T-cell (primary cell): ENCODE measurements at regions not wholly inside any gene's neighbourhood (a gene's known extent, or its start where the extent isn't known, plus 50 kb on each side); places are given as distances from the start of the nearest gene placed in this dataset.

Experiments
- ATAC-seq, 4 experiments: fragments of 200-7000 bp in 3 of 4; fragments of 150-1000 bp in 1 of 4; cut with Tn5 transposase; replicated peaks in 1 of 4; 1 replicate in 3 of 4; 2 replicates in 1 of 4; pipeline ENCODE4 v1.10.0; 2021; ENCODE audit warnings: moderate library complexity in 3 of 4, mild to moderate bottlenecking in 2 of 4, moderate number of reproducible peaks in 1 of 4
- CTCF ChIA-PET, 2 donors: fragments of 300-600 bp; sonication (Branson Sonifier 250); formaldehyde crosslinking; loops; one replicate each; lab custom pipeline; 2022; ENCODE audit warnings: antibody characterized with exemption in 2 of 2; lab: Charles Lee
- POLR2A ChIA-PET, 2 donors: fragments of 300-600 bp; sonication (Branson Sonifier 250); formaldehyde crosslinking; loops; one replicate each; lab custom pipeline; 2022; ENCODE audit warnings: antibody characterized with exemption in 2 of 2; lab: Charles Lee
- DNase-seq, 35 experiments: peaks; one replicate each; pipeline versions ENCODE4 v3.0.0 to v3.0.0-alpha.2; 2013 to 2023
- H3K27ac ChIP-seq: one replicate; pipeline ENCODE4 v1.5.1; 2013; ENCODE audit warnings: low read length
- H3K27me3 ChIP-seq, 2 experiments: replicated peaks in 1 of 2; 1 replicate in 1 of 2; 2 replicates in 1 of 2; pipeline versions ENCODE4 v1.6.1 to v1.7.0; 2013; ENCODE audit warnings: low read length in 1 of 2, mixed read lengths in 1 of 2; ENCODE audit not compliant: control insufficient read depth in 2 of 2, insufficient read depth in 2 of 2; ENCODE audit errors: extremely low read depth in 1 of 2
- H3K36me3 ChIP-seq, 2 donors: 1 replicate in 1 of 2; 2 replicates in 1 of 2; pipeline versions ENCODE4 v1.6.1 to v1.7.0; 2013; ENCODE audit warnings: low read length in 1 of 2; ENCODE audit not compliant: control insufficient read depth in 2 of 2, insufficient read depth in 1 of 2; ENCODE audit errors: extremely low read depth in 1 of 2
- H3K4me1 ChIP-seq, 2 experiments: 1 replicate in 1 of 2; 2 replicates in 1 of 2; pipeline versions ENCODE4 v1.6.1 to v1.7.0; 2013; ENCODE audit warnings: low read length in 2 of 2, mixed read lengths in 1 of 2; ENCODE audit not compliant: insufficient read depth in 2 of 2, control insufficient read depth in 1 of 2; ENCODE audit errors: extremely low read depth in 1 of 2
- H3K4me3 ChIP-seq, 2 donors: 1 replicate in 1 of 2; 2 replicates in 1 of 2; pipeline versions ENCODE4 v1.5.1 to v1.7.0; 2013; ENCODE audit warnings: mild to moderate bottlenecking in 2 of 2, low read length in 1 of 2, moderate library complexity in 1 of 2; ENCODE audit not compliant: control insufficient read depth in 1 of 2; ENCODE audit errors: extremely low read depth in 1 of 2
- H3K9me3 ChIP-seq: 2 replicates; pipeline ENCODE4 v1.7.0; 2013
- H3K27ac Mint-ChIP-seq, 2 donors: one replicate each; pipeline ENCODE4 v1.8.0; 2020 to 2021; ENCODE audit warnings: mild to moderate bottlenecking in 2 of 2, mixed read lengths in 2 of 2
- H3K27me3 Mint-ChIP-seq, 2 donors: one replicate each; pipeline ENCODE4 v1.8.0; 2021 to 2022; ENCODE audit warnings: mixed read lengths in 2 of 2
- H3K36me3 Mint-ChIP-seq: one replicate; pipeline ENCODE4 v1.8.0; 2021; ENCODE audit warnings: mixed read lengths
- H3K4me1 Mint-ChIP-seq, 3 donors: one replicate each; pipeline ENCODE4 v1.8.0; 2020 to 2022; ENCODE audit warnings: mixed read lengths in 3 of 3, mild to moderate bottlenecking in 1 of 3
- H3K4me3 Mint-ChIP-seq, 3 donors: one replicate each; pipeline ENCODE4 v1.8.0; 2020 to 2022; ENCODE audit warnings: mild to moderate bottlenecking in 3 of 3, mixed read lengths in 3 of 3, moderate library complexity in 3 of 3
- H3K9me3 Mint-ChIP-seq, 3 donors: one replicate each; pipeline ENCODE4 v1.8.0; 2020 to 2022; ENCODE audit warnings: mixed read lengths in 3 of 3
- WGBS: methylation state at CpG from one replicate; pipeline ENCODE4 v1.1.5; 2013; ENCODE audit warnings: missing lambda C conversion rate; ENCODE audit not compliant: insufficient coverage; 5-methylcytosine and 5-hydroxymethylcytosine counted together

DNA sequence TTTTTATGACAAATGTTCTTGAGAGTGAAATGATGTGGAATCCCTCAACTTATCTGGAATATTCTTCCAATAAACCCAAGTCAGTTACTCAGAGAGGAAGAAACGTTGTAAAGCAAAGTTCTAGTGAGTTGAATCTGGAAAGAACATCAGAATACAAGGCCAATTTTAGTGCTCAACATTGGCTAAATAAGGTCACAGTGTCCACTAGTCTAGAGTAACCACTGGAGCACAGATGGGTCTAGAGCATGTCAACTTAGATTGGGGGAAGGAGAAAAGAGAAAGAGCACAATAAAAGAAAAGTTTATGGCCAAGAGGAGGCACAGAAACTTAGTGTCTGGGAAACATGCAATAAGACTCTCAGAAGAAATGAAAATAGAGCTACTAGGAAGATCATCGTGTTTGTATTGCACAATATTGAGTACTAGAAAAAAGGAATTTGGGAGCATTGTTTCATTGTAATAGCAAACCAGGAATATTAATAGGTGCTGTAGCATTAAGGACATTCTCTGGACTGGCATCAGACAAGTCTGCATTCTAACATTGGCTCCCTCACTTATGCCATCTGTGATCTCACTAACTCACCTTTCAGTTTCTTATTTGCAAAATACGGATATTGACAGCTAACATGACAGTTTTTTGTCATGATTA is 1318.5 kb downstream of the PCDH9 start:
- Mint-ChIP-seq H3K27ac (no peak overlapping the region), H3K4me1 (no peaks in the 10 kb centered on the region), H3K4me3 (no peak overlapping the region), H3K36me3 (no peaks in the 10 kb centered on the region), H3K9me3 (peaks cover 8 to 12% (median 11%) of the 10 kb centered on the region in 3 donors), H3K27me3 (no peaks in the 10 kb centered on the region)
- ChIA-PET POLR2A (no interaction called here), CTCF (no interaction called here)
- H3K27ac ChIP-seq, result no peak overlapping the region
- H3K36me3 ChIP-seq, result no peaks in the 10 kb centered on the region
- DNase-seq (no peak), ATAC-seq (no peak)
- no peak overlapping the region for H3K4me3 ChIP-seq
- H3K9me3 ChIP-seq, result no peaks in the 10 kb centered on the region
- no peaks in the 10 kb centered on the region for H3K27me3 ChIP-seq
- H3K4me1 ChIP-seq, result no peaks in the 10 kb centered on the region
- 67% methylated on average over 1 of the region's 3 CpGs for WGBS

DNA sequence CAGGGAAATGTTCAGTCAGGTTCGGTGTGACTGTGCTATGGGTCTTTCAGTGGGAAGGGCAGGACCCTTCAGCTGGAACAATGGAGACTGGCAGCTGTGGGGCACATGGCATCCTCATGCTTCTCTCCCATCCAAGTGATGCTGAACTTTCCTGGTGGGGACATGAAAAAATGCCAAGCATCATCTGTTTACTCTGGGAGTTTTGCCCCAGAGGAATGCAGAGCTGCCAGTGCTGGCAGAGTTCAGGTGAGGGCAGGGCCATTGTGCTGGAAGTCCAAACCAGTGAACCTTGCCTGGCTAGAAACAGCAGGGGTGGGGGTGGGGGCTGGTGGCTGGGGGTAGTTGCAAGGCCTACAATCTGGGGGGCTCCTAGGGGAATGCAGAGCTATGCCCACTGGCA is 1320.6 kb downstream of the PCDH9 start:
- no peak overlapping the region for H3K27ac ChIP-seq
- no peak overlapping the region for H3K4me3 Mint-ChIP-seq
- H3K4me1 Mint-ChIP-seq, result no peaks in the 10 kb centered on the region
- no peak overlapping the region for H3K4me3 ChIP-seq
- no peaks in the 10 kb centered on the region for H3K27me3 Mint-ChIP-seq
- ChIA-PET CTCF (no interaction called here), POLR2A (no interaction called here)
- H3K9me3 Mint-ChIP-seq, result peaks cover 8 to 20% (median 19%) of the 10 kb centered on the region in 3 donors
- 86% methylated on average over 1 of the region's 1 CpG for WGBS
- H3K27me3 ChIP-seq, result no peaks in the 10 kb centered on the region
- no peak for ATAC-seq
- H3K36me3 Mint-ChIP-seq, result no peaks in the 10 kb centered on the region
- H3K36me3 ChIP-seq, result no peaks in the 10 kb centered on the region
- H3K4me1 ChIP-seq, result no peaks in the 10 kb centered on the region
- no peak overlapping the region for H3K27ac Mint-ChIP-seq
- H3K9me3 ChIP-seq, result no peaks in the 10 kb centered on the region
- no peak for DNase-seq

- H3K27me3 Mint-ChIP-seq, result no peaks in the 10 kb centered on the region
These were observed 1322.2 kb downstream of the PCDH9 start for GRCh38 chr13:65907666-65908525.

DNA sequence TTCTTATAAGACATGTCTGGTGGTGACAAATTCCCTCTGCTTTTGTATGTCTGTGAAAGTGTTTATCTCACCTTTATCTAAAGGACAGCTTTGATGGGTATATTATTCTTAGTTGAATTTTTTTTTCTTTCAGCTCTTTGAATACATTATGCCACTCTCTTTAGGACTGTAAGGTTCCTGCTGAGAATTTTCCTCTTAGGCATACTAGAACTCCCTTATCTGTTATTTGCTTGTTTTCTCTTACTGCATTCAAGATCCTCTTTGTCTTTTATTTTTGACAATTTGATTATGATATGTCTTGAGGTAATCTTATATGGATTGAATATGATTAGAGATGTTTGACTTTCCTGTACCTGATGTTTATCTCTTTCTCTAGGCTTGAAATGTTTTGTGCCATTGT is 1328.4 kb downstream of the PCDH9 start:
- no peak overlapping the region for H3K27ac ChIP-seq
- H3K9me3 Mint-ChIP-seq, result peaks cover 18 to 36% (median 27%) of the 10 kb centered on the region in 3 donors
- no peak overlapping the region for H3K4me3 ChIP-seq
- ATAC-seq, result no peak
- H3K36me3 Mint-ChIP-seq, result no peaks in the 10 kb centered on the region
- no peak overlapping the region for H3K4me3 Mint-ChIP-seq
- DNase-seq, result no peak
- no peak overlapping the region for H3K27ac Mint-ChIP-seq
- ChIA-PET POLR2A (no interaction called here), CTCF (no interaction called here)
- H3K27me3 ChIP-seq, result no peaks in the 10 kb centered on the region
- H3K36me3 ChIP-seq, result no peaks in the 10 kb centered on the region
- no peaks in the 10 kb centered on the region for H3K4me1 ChIP-seq
- H3K4me1 Mint-ChIP-seq, result no peaks in the 10 kb centered on the region
- no peaks in the 10 kb centered on the region for H3K27me3 Mint-ChIP-seq
- no peaks in the 10 kb centered on the region for H3K9me3 ChIP-seq

More at GRCh38 chr13:65907666-65908525, 1322.2 kb downstream of the PCDH9 start:
- H3K36me3 Mint-ChIP-seq, result no peaks in the 10 kb centered on the region
- H3K9me3 Mint-ChIP-seq, result peaks cover 8 to 20% (median 19%) of the 10 kb centered on the region in 3 donors
- no peak overlapping the region for H3K27ac ChIP-seq
- no peak overlapping the region for H3K4me3 Mint-ChIP-seq
- no peaks in the 10 kb centered on the region for H3K27me3 ChIP-seq
- ChIA-PET CTCF (no interaction called here), POLR2A (no interaction called here)
- H3K9me3 ChIP-seq, result no peaks in the 10 kb centered on the region
- H3K4me3 ChIP-seq, result no peak overlapping the region
- no peaks in the 10 kb centered on the region for H3K4me1 Mint-ChIP-seq
- no peaks in the 10 kb centered on the region for H3K36me3 ChIP-seq
- no peak for DNase-seq
- WGBS, result no CpG with 5 or more reads among the region's 7 CpGs
- ATAC-seq, result no peak
- H3K27ac Mint-ChIP-seq, result no peak overlapping the region
- H3K4me1 ChIP-seq, result no peaks in the 10 kb centered on the region

GRCh38 chr13:65894049-65894448 is 1336.1 kb downstream of the PCDH9 start:
- ChIA-PET CTCF (no interaction called here), POLR2A (no interaction called here)
- Histone ChIP-seq H3K27ac (no peak overlapping the region), H3K4me1 (no peaks in the 10 kb centered on the region), H3K4me3 (no peak overlapping the region), H3K9me3 (no peaks in the 10 kb centered on the region), H3K36me3 (no peaks in the 10 kb centered on the region), H3K27me3 (no peaks in the 10 kb centered on the region)
- no peaks in the 10 kb centered on the region for H3K4me1 Mint-ChIP-seq
- no peaks in the 10 kb centered on the region for H3K36me3 Mint-ChIP-seq
- no peak overlapping the region for H3K4me3 Mint-ChIP-seq
- no peak for DNase-seq
- peaks cover 7 to 15% (median 14%) of the 10 kb centered on the region in 3 donors for H3K9me3 Mint-ChIP-seq
- H3K27me3 Mint-ChIP-seq, result no peaks in the 10 kb centered on the region
- no peak overlapping the region for H3K27ac Mint-ChIP-seq
- no peak for ATAC-seq
- no CpG with 5 or more reads among the region's 2 CpGs for WGBS

GRCh38 chr13:65892859-65893258 is 1337.3 kb downstream of the PCDH9 start:
- H3K27me3 ChIP-seq, result no peaks in the 10 kb centered on the region
- no peak overlapping the region for H3K4me3 ChIP-seq
- H3K4me1 ChIP-seq, result no peaks in the 10 kb centered on the region
- no peak overlapping the region for H3K27ac Mint-ChIP-seq
- no peak overlapping the region for H3K27ac ChIP-seq
- H3K36me3 ChIP-seq, result no peaks in the 10 kb centered on the region
- no peaks in the 10 kb centered on the region for H3K4me1 Mint-ChIP-seq
- H3K27me3 Mint-ChIP-seq, result no peaks in the 10 kb centered on the region
- H3K36me3 Mint-ChIP-seq, result no peaks in the 10 kb centered on the region
- DNase-seq, result no peak
- H3K9me3 Mint-ChIP-seq, result peaks cover 4 to 10% (median 7%) of the 10 kb centered on the region in 3 donors
- H3K4me3 Mint-ChIP-seq, result no peak overlapping the region
- ATAC-seq, result no peak
- H3K9me3 ChIP-seq, result no peaks in the 10 kb centered on the region
- POLR2A ChIA-PET, result no interaction called here
- CTCF ChIA-PET, result no interaction called here
